GM12864 (cell line): ENCODE measurements at regions not wholly inside any gene's neighbourhood (a gene's known extent, or its start where the extent isn't known, plus 50 kb on each side); places are given as distances from the start of the nearest gene placed in this dataset.

ENCODE experiments used
- DNase-seq: peaks from one replicate; pipeline ENCODE4 v3.0.0-alpha.2; 2011; ENCODE audit warnings: low read depth
- H3K4me3 ChIP-seq: 2 replicates; pipeline ENCODE4 v1.5.1; 2011; ENCODE audit warnings: mild to moderate bottlenecking, low read depth, low read length, control low read depth
- CTCF ChIP-seq: IDR thresholded peaks from 2 replicates; pipeline ENCODE4 v1.5.1; 2011; ENCODE audit warnings: low read depth, mild to moderate bottlenecking, moderate library complexity, low read length, control low read depth, inconsistent platforms; ENCODE audit errors: missing control alignments

- TF ChIP-seq CTCF = no peak
- no peak overlapping the region for H3K4me3 ChIP-seq
- DNase-seq = no peak
These were observed 598.1 kb upstream of the LRRTM4 start for GRCh38 chr2:78120275-78120674.

- H3K4me3 ChIP-seq = no peak overlapping the region
- TF ChIP-seq CTCF = no peak
- DNase-seq = no peak
These were observed 602.9 kb upstream of the LRRTM4 start for GRCh38 chr2:78125042-78125441.

GRCh38 chr2:78127424-78127823, 605.2 kb upstream of the LRRTM4 start:
- H3K4me3 ChIP-seq = no peak overlapping the region
- no peak for TF ChIP-seq CTCF
- DNase-seq = no peak

GRCh38 chr2:78132391-78133370, 610.5 kb upstream of the LRRTM4 start:
- no peak overlapping the region for H3K4me3 ChIP-seq
- no peak for DNase-seq
- no peak for TF ChIP-seq CTCF

- no peak overlapping the region for H3K4me3 ChIP-seq
- no peak for TF ChIP-seq CTCF
- no peak for DNase-seq
These were observed 623.3 kb upstream of the LRRTM4 start for GRCh38 chr2:78145395-78145996.

GRCh38 chr2:78145997-78146722, 624.0 kb upstream of the LRRTM4 start:
- no peak for DNase-seq
- TF ChIP-seq CTCF = no peak
- no peak overlapping the region for H3K4me3 ChIP-seq
